Stomach smooth muscle (tissue), 2 donors: ENCODE measurements at regions not wholly inside any gene's neighbourhood (a gene's known extent, or its start where the extent isn't known, plus 50 kb on each side); places are given as distances from the start of the nearest gene placed in this dataset.

Source experiments
- H3K27ac ChIP-seq: one replicate; pipeline ENCODE4 v1.7.0; 2013; ENCODE audit warnings: mild to moderate bottlenecking, low read length, inconsistent platforms
- H3K27me3 ChIP-seq, 2 donors: one replicate each; pipeline ENCODE4 v1.7.0; 2013; ENCODE audit warnings: low read length in 2 of 2; ENCODE audit not compliant: insufficient read depth in 2 of 2, control insufficient read depth in 1 of 2
- H3K36me3 ChIP-seq, 2 donors: one replicate each; pipeline ENCODE4 v1.7.0; 2013; ENCODE audit warnings: low read length in 2 of 2; ENCODE audit not compliant: control insufficient read depth in 2 of 2, insufficient read depth in 2 of 2
- H3K4me1 ChIP-seq: one replicate; pipeline ENCODE4 v1.7.0; 2013; ENCODE audit warnings: low read length; ENCODE audit not compliant: control insufficient read depth, insufficient read depth
- H3K4me3 ChIP-seq, 2 donors: one replicate each; pipeline ENCODE4 v1.7.0; 2013; ENCODE audit warnings: low read length in 2 of 2
- H3K9ac ChIP-seq, 2 donors: one replicate each; pipeline ENCODE4 v1.7.0; 2013; ENCODE audit warnings: low read length in 2 of 2, mild to moderate bottlenecking in 1 of 2
- H3K9me3 ChIP-seq, 2 donors: one replicate each; pipeline ENCODE4 v1.7.0; 2013; ENCODE audit warnings: low read length in 2 of 2; ENCODE audit not compliant: control insufficient read depth in 2 of 2
- donor health status: healthy.
- donor health status: Pancreatic carcinoma.

DNA sequence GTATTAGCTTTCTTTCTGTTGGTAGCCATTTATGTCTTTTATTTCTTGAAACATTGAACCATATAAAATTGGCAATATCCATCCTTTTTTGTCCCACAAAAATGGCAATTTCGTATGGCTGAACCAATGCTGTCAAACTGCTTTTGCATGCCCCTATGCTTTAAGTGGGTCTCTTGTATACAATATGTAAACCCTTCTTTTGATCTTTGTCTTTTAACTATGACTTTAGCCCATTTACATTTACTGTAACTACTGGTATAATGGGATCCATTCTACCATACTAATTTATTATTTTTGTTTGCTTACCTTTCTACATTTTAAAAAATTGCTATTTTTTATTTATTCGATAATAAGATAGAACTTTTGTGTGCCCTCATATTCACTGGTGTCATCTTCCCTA lies 93.4 kb downstream of the TENT4A start:
- Histone ChIP-seq H3K4me1 (no peaks in the 10 kb centered on the region), H3K9ac (no peak overlapping the region), H3K9me3 (peaks cover 0 to 6% of the 10 kb centered on the region in 2 donors), H3K36me3 (no peaks in the 10 kb centered on the region), H3K4me3 (no peak overlapping the region), H3K27ac (no peak overlapping the region), H3K27me3 (no peaks in the 10 kb centered on the region)

- H3K9me3 ChIP-seq = peaks cover 0 to 6% of the 10 kb centered on the region in 2 donors
- H3K27ac ChIP-seq = no peak overlapping the region
These were observed 95.2 kb downstream of the TENT4A start for GRCh38 chr5:6808462-6808861.

GRCh38 chr5:6810641-6811405 lies 97.6 kb downstream of the TENT4A start:
- peaks cover 0 to 3% of the 10 kb centered on the region in 2 donors for H3K9me3 ChIP-seq
- no peaks in the 10 kb centered on the region for H3K4me1 ChIP-seq
- no peak overlapping the region for H3K4me3 ChIP-seq
- no peaks in the 10 kb centered on the region for H3K27me3 ChIP-seq
- no peak overlapping the region for H3K27ac ChIP-seq
- no peaks in the 10 kb centered on the region for H3K36me3 ChIP-seq
- H3K9ac ChIP-seq = no peak overlapping the region

More at GRCh38 chr5:6808462-6808861, 95.2 kb downstream of the TENT4A start:
- H3K36me3 ChIP-seq = no peaks in the 10 kb centered on the region
- no peaks in the 10 kb centered on the region for H3K4me1 ChIP-seq
- H3K27me3 ChIP-seq = no peaks in the 10 kb centered on the region
- H3K9ac ChIP-seq = no peak overlapping the region
- no peak overlapping the region for H3K4me3 ChIP-seq

DNA sequence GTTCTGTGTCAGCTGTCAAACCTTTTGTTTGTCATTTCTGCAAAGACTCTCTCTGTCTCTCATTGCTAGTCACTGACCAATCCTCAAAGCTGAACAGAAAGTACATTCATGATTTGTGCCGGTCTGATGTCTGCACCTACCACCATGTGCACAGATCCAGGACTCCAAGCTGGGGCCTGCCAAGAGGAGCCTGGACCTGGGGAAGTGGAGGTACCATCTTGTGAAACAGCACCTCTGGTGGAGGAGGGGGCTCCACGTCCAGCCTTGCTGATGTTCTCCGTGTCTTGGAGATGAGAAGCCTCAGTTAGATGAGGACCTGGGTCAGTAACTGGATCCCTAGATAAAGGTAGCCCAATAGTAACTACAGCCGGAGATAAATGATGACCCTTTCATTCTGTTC lies 98.9 kb downstream of the TENT4A start:
- Histone ChIP-seq H3K4me3 (no peak overlapping the region), H3K9me3 (no peaks in the 10 kb centered on the region), H3K4me1 (no peaks in the 10 kb centered on the region), H3K36me3 (no peaks in the 10 kb centered on the region), H3K9ac (no peak overlapping the region), H3K27ac (no peak overlapping the region), H3K27me3 (no peaks in the 10 kb centered on the region)

- no peak overlapping the region for H3K4me3 ChIP-seq
- H3K4me1 ChIP-seq = no peaks in the 10 kb centered on the region
- H3K36me3 ChIP-seq = no peaks in the 10 kb centered on the region
- no peak overlapping the region for H3K27ac ChIP-seq
- no peak overlapping the region for H3K9ac ChIP-seq
- H3K27me3 ChIP-seq = no peaks in the 10 kb centered on the region
- no peaks in the 10 kb centered on the region for H3K9me3 ChIP-seq
These were observed 99.8 kb downstream of the TENT4A start for GRCh38 chr5:6812800-6813731.

DNA sequence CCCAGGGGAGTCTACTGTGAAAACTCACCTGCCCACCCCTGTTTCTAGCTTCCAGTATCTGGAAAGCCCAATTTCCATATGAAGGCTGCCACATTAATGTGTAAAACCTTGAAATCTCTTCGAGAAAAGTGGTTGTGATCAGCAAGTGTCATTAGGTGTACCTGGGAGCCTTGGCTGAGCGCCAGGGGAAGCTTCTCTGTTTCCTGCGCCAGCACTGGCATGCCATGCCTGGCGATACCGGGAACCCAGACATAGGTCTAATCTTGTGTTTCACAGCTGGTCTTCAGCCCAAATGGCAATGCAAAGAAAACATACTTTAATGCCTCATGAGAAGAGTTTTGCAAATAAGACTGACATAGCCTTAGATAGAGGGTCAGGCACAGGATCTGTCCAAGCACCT lies 101.6 kb downstream of the TENT4A start:
- H3K4me3 ChIP-seq = no peak overlapping the region
- H3K9me3 ChIP-seq = no peaks in the 10 kb centered on the region
- H3K36me3 ChIP-seq = no peaks in the 10 kb centered on the region

DNA sequence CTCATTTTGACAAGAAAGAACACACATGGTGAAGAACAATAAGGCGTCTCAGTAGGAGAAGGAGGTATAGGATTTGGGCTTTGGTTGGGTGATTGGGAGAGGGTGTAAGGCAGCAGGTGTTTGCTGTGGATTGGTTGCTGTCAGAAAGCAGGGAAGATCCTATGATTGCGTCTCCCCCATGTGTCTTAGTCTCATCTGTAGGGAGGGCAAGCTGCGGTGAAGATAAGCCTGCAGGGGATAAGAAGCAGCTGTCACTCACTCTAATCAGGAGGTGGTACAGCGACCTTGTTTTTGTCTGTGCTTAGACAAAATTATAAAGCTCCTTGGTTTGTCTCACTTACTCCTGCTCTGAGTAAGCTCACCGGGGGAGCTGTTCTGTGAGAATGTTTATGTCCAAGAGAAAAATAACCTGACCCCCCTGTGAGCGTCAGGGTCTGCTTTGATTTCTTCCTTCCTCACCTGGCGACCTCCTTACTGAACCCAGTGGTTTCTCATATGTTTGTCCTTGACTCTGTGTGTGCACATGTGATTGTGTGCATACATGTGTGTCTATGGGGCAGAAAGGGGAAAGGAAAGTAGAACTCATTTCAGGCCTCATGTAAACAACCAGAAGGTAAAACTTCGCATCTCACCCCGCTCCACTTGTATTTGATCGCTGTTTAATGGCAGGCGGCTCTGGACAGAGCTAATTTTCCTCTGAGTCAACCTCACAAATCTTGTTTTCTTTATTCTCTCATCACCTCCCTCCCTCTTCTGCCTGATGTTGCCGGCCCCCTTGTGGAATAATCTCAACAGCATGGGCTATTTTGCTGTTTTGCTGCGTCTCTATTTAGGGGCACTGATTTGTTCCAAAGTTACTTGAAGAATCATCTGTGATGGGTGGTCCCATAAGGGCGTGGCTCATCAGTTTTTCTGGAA lies 105.6 kb downstream of the TENT4A start:
- Histone ChIP-seq H3K4me1 (no peaks in the 10 kb centered on the region), H3K4me3 (no peak overlapping the region), H3K9ac (no peak overlapping the region), H3K27ac (no peak overlapping the region), H3K36me3 (no peaks in the 10 kb centered on the region), H3K27me3 (peaks cover 0 to 10% of the 10 kb centered on the region in 2 donors), H3K9me3 (no peaks in the 10 kb centered on the region)

More for the DNA sequence above, 101.6 kb downstream of the TENT4A start:
- no peaks in the 10 kb centered on the region for H3K4me1 ChIP-seq
- H3K27ac ChIP-seq = no peak overlapping the region
- peaks cover 0 to 7% of the 10 kb centered on the region in 2 donors for H3K27me3 ChIP-seq
- H3K9ac ChIP-seq = no peak overlapping the region

- Histone ChIP-seq H3K27me3 (peaks cover 0 to 10% of the 10 kb centered on the region in 2 donors), H3K4me3 (no peak overlapping the region)
These were observed 106.3 kb downstream of the TENT4A start for GRCh38 chr5:6819521-6819920.

DNA sequence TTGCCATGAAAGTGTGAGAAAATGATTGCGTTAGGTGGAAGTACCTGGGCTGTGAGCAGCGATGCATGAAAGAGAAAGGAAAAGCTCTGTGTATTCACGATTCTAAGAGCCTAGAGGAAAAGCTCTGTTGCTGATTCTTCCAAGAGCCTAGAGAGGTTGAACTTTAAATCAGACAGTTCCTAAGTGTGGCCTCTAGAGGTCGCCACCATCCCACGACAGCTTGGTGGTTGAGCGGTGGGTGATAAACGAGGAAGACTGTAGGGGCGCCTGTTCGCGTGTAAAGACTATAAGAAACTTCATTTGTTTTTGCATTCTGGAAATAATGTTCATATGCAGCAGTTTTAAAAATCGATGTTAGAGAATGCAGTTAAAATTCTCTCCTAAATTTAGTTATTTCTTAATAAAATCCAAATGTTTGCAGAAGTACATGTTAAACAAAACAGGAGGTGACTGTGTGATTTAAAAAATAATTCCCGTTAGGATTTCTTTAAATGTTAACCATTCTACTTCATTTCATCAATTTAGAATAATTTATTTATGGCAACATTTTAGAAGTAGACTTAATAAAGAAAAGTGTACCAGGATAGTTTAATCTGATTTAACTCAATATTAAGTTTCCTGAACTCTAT lies 107.7 kb downstream of the TENT4A start:
- Histone ChIP-seq H3K27ac (no peak overlapping the region), H3K36me3 (no peaks in the 10 kb centered on the region), H3K4me1 (no peaks in the 10 kb centered on the region), H3K4me3 (no peak overlapping the region), H3K27me3 (peaks cover 0 to 10% of the 10 kb centered on the region in 2 donors), H3K9ac (no peak overlapping the region), H3K9me3 (no peaks in the 10 kb centered on the region)

More at GRCh38 chr5:6819521-6819920, 106.3 kb downstream of the TENT4A start:
- Histone ChIP-seq H3K9me3 (no peaks in the 10 kb centered on the region), H3K27ac (no peak overlapping the region), H3K36me3 (no peaks in the 10 kb centered on the region), H3K9ac (no peak overlapping the region), H3K4me1 (no peaks in the 10 kb centered on the region)

DNA sequence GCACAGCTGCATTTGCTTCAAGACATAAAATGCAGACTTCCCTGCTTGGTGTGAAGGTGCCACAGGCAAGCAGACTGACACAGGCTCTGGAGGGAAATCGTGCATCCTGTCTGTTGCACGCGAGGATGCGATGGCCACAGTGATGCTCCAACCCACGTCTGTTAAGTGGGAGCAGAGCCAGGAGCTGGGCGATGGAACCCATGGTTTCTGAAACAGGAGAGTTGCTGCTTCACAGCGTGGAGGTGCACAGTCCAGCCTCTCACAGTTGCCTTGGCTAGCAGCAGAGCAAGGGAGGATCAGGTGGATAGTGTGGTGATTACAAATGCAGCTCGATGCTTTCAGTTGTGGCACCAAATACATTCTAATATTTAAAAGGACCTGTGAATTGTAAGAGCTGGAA lies 108.8 kb downstream of the TENT4A start:
- Histone ChIP-seq H3K27me3 (peaks cover 0 to 12% of the 10 kb centered on the region in 2 donors), H3K9me3 (no peaks in the 10 kb centered on the region), H3K4me1 (no peaks in the 10 kb centered on the region), H3K4me3 (no peak overlapping the region), H3K9ac (no peak overlapping the region), H3K36me3 (no peaks in the 10 kb centered on the region), H3K27ac (no peak overlapping the region)
